ENCODE measurements at regions not wholly inside any gene's neighbourhood (a gene's known extent, or its start where the extent isn't known, plus 50 kb on each side); places are given as distances from the start of the nearest gene placed in this dataset.
"Not testable (repeated sequence)": the region's sequence is repeated elsewhere in the genome, so short reads cannot be mapped to it uniquely, and the experiment has no call there.

GRCh38 chr17:45672301-45672700 is 111.8 kb upstream of the CRHR1 start:
- no peak overlapping the region for H3K4me3 ChIP-seq
- peak; percentile 70 for DNase-seq
- TF ChIP-seq POLR2A (IDR thresholded peaks at IDR 0.05): no peak
- TF ChIP-seq CTCF (IDR thresholded peaks at IDR 0.05): no peak
- no peaks in the 10 kb centered on the region for H3K4me1 ChIP-seq
- no peaks in the 10 kb centered on the region for H3K36me3 ChIP-seq (ENCODE audit: low read depth, missing control alignments)
- WGBS, 2 donors: 52 to 67% methylated on average over 13 to 15 of the region's 16 CpGs
- no peak overlapping the region for H3K27ac ChIP-seq
- no peaks in the 10 kb centered on the region for H3K9me3 ChIP-seq
- intact Hi-C loops (cut with DNase I; ENCODE audit: low total_unique reads): no loop called here
- no peaks in the 10 kb centered on the region for H3K27me3 ChIP-seq

- H3K4me1 ChIP-seq: no peaks in the 10 kb centered on the region
- H3K27ac ChIP-seq: no peak overlapping the region
- no peaks in the 10 kb centered on the region for H3K36me3 ChIP-seq (ENCODE audit: low read depth, missing control alignments)
- no peak for TF ChIP-seq CTCF (IDR thresholded peaks at IDR 0.05)
- intact Hi-C loops (cut with DNase I; ENCODE audit: low total_unique reads): no loop called here
- H3K4me3 ChIP-seq: no peak overlapping the region
- DNase-seq: no peak
- H3K27me3 ChIP-seq: no peaks in the 10 kb centered on the region
- no peaks in the 10 kb centered on the region for H3K9me3 ChIP-seq
- WGBS, 2 donors: 55 to 61% methylated on average over 5 of the region's 5 CpGs
These were observed 111.3 kb upstream of the CRHR1 start for GRCh38 chr17:45672792-45673191.

- intact Hi-C loops (cut with DNase I; ENCODE audit: low total_unique reads); H3K36me3 ChIP-seq (ENCODE audit: low read depth, missing control alignments); H3K4me3 ChIP-seq; H3K9me3 ChIP-seq; H3K4me1 ChIP-seq; DNase-seq; H3K27me3 ChIP-seq; H3K27ac ChIP-seq: not testable (repeated sequence)
- WGBS, 2 donors: 92 to 100% methylated on average over 5 of the region's 5 CpGs
These were observed 110.4 kb upstream of the CRHR1 start for GRCh38 chr17:45673759-45674158.

DNA sequence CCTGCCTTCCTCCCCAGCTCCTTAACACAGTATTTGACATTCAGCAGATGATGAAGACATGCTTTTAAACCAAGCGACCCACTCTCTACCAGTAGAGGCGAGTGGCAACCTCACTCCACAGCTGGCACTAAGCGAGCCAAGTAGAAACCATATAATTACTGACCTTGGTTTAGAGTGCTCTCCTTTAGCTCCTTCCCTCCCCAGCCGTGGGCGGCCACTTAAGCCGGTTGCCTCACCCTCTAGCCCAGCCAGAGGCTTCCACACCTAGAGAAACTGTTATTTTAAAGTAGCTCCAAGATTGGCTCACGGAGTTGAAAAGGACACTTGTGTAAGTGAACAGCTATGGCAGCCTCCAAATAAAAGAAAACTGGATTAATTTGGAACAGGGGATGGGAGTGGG is 109.1 kb upstream of the CRHR1 start:
- 69 to 70% methylated on average over 7 of the region's 7 CpGs for WGBS, 2 donors
- no peaks in the 10 kb centered on the region for H3K36me3 ChIP-seq (ENCODE audit: low read depth, missing control alignments)
- intact Hi-C loops (cut with DNase I; ENCODE audit: low total_unique reads): no loop called here
- no peaks in the 10 kb centered on the region for H3K27me3 ChIP-seq
- TF ChIP-seq POLR2A (IDR thresholded peaks at IDR 0.05) (no peak), CTCF (IDR thresholded peaks at IDR 0.05) (no peak)
- H3K9me3 ChIP-seq: no peaks in the 10 kb centered on the region
- DNase-seq: no peak
- no peak overlapping the region for H3K4me3 ChIP-seq
- no peaks in the 10 kb centered on the region for H3K4me1 ChIP-seq
- H3K27ac ChIP-seq: no peak overlapping the region

DNA sequence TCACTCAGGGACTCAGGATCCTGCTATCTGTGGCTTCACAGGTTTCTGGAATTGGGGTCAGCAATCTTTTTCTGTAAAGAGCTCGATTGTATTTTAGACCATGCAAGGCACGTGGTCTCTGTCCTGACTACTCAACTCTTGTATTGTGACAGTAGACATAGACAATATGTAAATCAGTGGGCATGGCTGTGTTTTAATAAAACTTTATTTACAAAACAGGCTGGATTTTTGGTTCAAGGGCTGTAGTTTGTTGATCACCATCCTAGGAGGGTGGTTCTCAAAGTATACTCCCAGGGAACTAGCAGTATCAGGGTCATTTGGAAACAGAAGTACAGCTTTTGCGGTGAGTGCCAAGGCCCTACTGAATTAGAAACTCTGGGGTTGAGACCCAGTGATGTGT is 108.2 kb upstream of the CRHR1 start:
- no peaks in the 10 kb centered on the region for H3K36me3 ChIP-seq (ENCODE audit: low read depth, missing control alignments)
- intact Hi-C loops (cut with DNase I; ENCODE audit: low total_unique reads): no loop called here
- DNase-seq: no peak
- no peak for TF ChIP-seq CTCF (IDR thresholded peaks at IDR 0.05)
- no peak for TF ChIP-seq POLR2A (IDR thresholded peaks at IDR 0.05)
- no peaks in the 10 kb centered on the region for H3K9me3 ChIP-seq
- H3K4me3 ChIP-seq: no peak overlapping the region
- 88 to 92% methylated on average over 3 of the region's 3 CpGs for WGBS, 2 donors
- H3K4me1 ChIP-seq: no peaks in the 10 kb centered on the region
- no peak overlapping the region for H3K27ac ChIP-seq
- H3K27me3 ChIP-seq: no peaks in the 10 kb centered on the region

Measured in testis (tissue), 2 donors.